HuH-7 (cell line): ENCODE measurements at regions not wholly inside any gene's neighbourhood (a gene's known extent, or its start where the extent isn't known, plus 50 kb on each side); places are given as distances from the start of the nearest gene placed in this dataset.
"Not testable (repeated sequence)": the region's sequence is repeated elsewhere in the genome, so short reads cannot be mapped to it uniquely, and the experiment has no call there.

Source experiments
- DNase-seq: peaks from one replicate; pipeline ENCODE4 v3.0.0; 2011; ENCODE audit warnings: low spot score

DNA sequence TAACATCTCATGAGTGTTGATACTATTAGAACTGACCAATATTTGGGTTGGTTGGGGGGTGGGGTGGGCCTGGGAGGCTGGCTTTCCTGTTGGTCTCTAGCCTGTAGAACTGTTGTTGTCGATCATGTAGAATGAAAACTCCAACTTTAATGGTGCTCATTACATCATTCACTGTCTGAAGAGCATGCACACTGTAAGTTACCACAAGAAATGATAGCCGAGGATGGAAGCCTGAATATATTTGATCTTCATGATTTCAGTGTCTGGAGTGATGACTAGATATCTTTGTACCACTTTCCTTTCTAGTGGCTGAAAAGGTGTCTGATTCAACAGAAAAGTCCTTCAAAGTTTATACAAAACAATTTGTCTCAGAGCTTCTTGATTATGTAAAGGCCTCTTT, 123.6 kb downstream of the XCL2 start:
- DNase-seq: no peak

GRCh38 chr1:168419736-168420135, 124.1 kb downstream of the XCL2 start:
- DNase-seq: no peak

DNA sequence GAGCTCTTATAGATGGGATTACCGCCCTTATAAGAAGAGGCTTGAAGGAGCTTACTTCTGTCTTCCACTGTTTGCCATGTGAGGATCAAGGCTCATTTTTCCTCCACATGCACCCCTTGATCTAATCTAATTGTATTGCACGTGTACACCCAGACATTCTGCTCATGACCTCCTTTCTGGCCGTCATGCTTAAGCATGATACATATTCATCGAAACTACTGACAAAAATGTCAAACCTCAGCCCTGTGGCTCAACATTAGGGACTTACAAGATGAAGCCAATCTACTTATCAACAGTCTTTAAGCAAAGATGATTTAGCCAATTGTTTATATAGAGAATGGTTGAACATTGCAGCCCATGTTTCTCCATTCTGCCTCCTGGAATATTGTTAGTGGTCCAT, 127.6 kb downstream of the XCL2 start:
- no peak for DNase-seq

DNA sequence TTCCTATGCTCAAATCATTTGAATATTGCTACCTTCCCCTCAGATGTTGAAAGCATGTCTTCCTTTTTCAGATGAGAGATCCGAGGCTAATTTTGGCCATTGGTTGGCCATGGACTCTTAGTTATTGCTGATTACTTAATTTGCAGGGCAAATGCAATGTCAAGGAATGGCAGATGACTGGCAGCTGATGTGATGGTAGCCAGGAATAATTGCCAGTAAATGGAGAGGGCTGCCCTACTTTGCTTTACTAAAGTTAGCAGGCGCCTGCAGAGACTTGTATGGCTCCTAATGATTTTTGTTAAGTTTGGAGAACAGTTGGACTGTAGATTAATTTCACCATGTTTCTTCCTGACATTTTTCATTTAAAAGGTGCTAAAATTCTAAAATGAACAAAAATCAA, 128.9 kb downstream of the XCL2 start:
- no peak for DNase-seq

- no peak for DNase-seq
Measured at GRCh38 chr1:168410464-168410863, 129.8 kb downstream of the TBX19 start.

DNA sequence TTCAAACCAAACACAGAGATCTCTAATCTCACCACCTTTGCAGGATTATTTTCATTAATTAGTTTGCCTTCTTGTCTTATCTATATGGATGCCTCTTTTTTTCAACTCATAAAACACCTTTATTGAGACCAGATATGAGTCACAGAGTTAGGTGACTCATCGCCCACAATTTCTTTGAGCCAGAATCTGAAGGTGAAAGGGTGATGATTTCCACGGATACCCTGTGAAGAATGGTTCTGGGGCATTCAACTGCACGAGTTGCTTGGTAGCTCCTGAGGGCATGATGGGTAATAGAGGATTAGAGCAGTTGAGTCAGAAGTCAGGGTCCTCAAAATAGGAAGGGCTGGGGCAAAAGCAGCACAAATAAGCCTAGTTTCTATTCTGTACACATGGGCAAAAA, 128.2 kb downstream of the TBX19 start:
- DNase-seq: no peak

DNA sequence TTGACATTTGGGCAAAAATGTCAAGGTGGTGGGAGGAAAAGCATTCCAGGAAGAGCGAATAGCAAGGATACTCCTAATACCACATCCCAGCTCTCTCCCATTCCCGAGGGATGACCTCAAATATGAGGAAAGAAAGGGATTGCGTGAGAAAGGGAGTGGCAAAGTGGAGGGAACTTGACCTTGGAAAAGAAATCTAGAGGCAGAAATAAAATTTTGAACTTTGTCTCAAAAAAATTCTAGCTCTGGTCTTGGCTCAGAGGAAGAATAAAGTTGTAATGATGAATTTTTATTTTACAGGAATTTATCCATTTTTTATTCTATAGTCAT, 127.8 kb downstream of the TBX19 start:
- DNase-seq: no peak

- no peak for DNase-seq
Measured at GRCh38 chr1:168407832-168408538, 127.3 kb downstream of the TBX19 start.

DNA sequence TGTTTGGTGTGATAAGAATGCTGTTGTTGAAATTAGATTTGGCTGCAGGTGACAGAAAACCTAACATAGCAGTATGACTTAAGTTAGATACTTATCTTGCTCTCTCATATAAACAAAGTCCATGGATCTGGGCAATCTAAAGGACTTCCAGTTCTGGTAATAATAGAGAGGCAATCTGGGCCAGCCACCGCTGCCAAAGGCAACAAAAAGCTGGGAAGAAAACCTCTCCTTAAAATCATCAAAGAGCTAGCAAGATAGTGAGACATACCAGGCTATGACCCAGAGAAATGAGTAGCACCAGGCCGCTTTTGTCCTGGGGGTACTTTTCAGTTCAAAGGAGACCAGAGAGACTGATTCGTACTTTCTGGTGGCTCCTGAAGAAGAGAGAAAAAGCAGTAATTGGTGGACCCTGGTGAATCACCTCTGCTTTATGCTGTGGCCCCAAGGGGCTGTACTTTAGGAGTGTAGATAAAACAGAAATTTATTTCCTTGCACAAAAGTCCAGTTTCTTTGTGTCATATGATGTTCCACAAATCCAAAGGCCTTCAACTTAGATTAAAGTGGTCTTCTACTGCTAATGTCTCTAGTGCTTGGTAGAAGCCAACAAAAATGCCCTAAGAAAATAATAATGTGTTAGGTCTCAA, 125.4 kb downstream of the TBX19 start:
- no peak for DNase-seq

- DNase-seq: no peak
Measured at GRCh38 chr1:168403140-168403539, 122.5 kb downstream of the TBX19 start.

GRCh38 chr1:168402466-168402865, 121.8 kb downstream of the TBX19 start:
- DNase-seq: not testable (repeated sequence)

GRCh38 chr1:168401341-168401740, 120.7 kb downstream of the TBX19 start:
- DNase-seq: no peak

- no peak for DNase-seq
Measured at GRCh38 chr1:168400139-168400538, 119.5 kb downstream of the TBX19 start.

DNA sequence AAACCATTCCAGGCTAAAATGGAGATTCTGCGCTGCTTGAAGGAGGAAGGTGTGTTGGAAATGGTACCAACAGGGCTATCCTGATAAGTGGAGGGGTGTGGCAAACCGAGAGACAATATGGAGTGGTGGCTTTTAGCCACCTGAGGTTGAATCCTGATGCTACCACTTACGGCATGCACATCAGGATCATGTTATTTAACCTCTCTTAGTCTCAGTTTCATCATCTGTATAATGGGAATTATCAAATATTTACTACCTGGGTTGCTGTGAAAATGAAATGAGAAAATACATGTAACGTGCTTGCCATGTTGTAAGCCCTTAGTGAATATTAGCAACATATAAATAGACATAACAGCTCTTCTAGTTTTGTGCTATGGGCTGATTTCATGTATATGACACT, 117.1 kb downstream of the TBX19 start:
- no peak for DNase-seq

GRCh38 chr1:168396940-168397684, 116.4 kb downstream of the TBX19 start:
- DNase-seq: no peak

- no peak for DNase-seq
Measured at GRCh38 chr1:168396508-168396907, 115.8 kb downstream of the TBX19 start.

GRCh38 chr1:168394858-168395257, 114.2 kb downstream of the TBX19 start:
- DNase-seq: no peak

DNA sequence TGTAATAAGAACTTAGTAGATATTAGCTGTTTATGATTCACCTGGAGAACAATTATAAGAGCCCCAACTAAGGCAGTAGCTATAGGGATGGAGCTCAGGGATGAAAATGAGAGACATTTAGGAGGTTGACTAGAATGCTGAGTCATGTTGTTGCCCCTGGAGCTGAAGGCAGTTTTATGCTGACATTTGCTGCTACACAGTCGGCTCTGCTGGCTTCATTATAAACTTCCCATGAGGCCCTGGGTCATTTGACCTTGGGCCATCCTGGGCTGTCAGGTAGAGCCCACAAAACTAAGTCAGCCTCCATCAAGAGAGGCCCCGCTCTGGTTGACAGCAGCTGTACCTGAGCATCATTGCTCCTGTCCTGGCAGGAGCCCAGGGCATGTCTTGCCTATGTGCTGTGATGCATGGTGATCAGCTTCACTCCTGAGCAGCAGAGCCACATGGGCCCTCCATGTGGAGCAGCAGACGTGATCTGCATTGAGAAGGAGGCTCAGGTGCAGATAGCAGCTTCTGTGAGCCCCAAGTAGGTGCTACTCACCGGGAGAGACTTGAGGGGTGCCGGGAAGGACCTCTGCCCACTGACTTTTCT, 112.4 kb downstream of the TBX19 start:
- DNase-seq: peak; percentile 41

GRCh38 chr1:168391851-168392681, 111.4 kb downstream of the TBX19 start:
- DNase-seq: no peak

DNA sequence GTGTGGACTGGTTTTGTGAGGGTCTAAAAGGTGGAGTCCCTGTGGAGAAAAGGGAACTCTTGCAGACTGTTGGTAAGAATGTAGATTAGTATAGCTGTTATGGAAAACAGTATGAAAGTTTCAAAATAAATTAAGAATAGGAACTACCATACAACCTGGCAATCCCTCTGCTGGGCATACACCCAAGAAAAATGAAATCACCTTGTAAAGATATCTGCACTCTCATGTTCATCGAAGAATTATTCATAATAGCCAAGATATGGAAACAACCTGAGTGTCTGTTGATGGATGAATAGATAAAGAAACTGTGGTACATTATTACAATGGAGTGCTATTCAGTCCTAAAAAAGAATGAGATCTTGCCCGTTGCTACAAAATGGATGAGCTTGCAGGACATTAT, 109.6 kb downstream of the TBX19 start:
- DNase-seq: no peak

DNA sequence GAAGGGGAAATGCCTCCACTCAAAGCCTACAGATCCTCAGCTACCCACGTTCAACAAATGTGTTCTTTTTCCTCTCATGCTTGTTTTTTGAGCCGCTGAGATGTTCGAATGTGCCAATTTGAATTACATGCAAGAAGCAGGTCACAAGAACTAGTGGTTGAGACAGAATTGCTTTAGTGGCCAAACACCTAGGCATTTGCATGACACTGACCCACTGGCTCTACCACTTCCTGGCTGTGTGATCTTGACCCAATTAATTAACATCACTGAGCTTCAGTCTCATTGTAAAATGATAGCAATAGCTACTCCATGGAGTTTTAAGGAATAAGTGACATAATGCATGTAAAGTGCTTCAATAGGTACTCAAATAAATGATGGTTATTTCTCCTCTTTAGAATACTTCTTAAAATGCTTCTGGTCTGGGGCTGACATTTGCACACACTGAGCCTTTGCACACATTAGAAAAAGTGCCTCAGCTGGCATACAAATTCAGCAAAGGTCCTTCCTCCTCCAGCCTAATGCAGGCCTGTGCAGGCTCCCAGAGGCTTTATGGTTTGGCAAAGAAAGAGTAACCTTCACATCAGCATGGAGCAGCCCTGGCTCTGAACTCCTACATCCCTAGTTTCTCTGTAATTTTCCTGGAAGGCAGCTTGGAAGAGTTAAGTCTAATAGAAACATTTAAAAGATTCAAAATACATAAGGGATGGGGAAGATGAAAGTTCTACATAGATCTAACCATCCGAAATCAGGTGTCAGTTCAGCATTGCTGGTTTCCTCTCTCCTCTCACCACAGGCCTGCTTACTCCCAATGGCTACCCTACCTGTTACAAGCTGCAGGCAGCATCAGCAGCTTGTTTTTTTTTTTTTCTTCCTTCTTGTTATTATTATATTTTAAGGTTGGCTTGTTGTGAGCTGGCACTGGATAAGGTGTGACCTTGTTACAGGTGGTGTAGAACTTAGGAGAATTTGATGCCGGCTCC, 107.4 kb downstream of the TBX19 start:
- no peak for DNase-seq
